Smooth muscle cell (in vitro differentiated cells): ENCODE measurements at regions not wholly inside any gene's neighbourhood (a gene's known extent, or its start where the extent isn't known, plus 50 kb on each side); places are given as distances from the start of the nearest gene placed in this dataset.

Experiments used
- DNase-seq: peaks from one replicate; lab custom pipeline; 2025; ENCODE audit not compliant: unreplicated experiment; lab: John Stamatoyannopoulos, UW
- H2AFZ ChIP-seq: fragments of 200-600 bp; sonication (generic); 2 replicates; pipeline ENCODE4 v1.6.0; 2016; ENCODE audit warnings: antibody characterized with exemption, low read depth, mild to moderate bottlenecking
- H3F3A ChIP-seq: fragments of 200-600 bp; sonication (generic); 2 replicates; pipeline ENCODE4 v1.6.0; 2017; ENCODE audit warnings: antibody characterized with exemption, low read depth
- H3K27ac ChIP-seq: fragments of 200-600 bp; sonication (generic); 2 replicates; pipeline ENCODE4 v1.5.1; 2016; ENCODE audit warnings: low read depth, mild to moderate bottlenecking
- H3K27me3 ChIP-seq: fragments of 200-600 bp; sonication (generic); 2 replicates; pipeline ENCODE4 v1.6.1; 2016; ENCODE audit warnings: low read depth, mild to moderate bottlenecking
- H3K36me3 ChIP-seq: fragments of 200-600 bp; sonication (generic); 2 replicates; pipeline ENCODE4 v1.5.1; 2016; ENCODE audit warnings: low read depth
- H3K4me1 ChIP-seq: fragments of 200-600 bp; sonication (generic); 2 replicates; pipeline ENCODE4 v1.5.1; 2016; ENCODE audit warnings: low read depth
- H3K4me2 ChIP-seq: fragments of 200-600 bp; sonication (generic); 2 replicates; pipeline ENCODE4 v1.6.0; 2016; ENCODE audit warnings: mild to moderate bottlenecking
- H3K4me3 ChIP-seq: fragments of 200-600 bp; sonication (generic); 2 replicates; pipeline ENCODE4 v1.5.1; 2016; ENCODE audit warnings: mild to moderate bottlenecking
- H3K79me2 ChIP-seq: fragments of 200-600 bp; sonication (generic); 2 replicates; pipeline ENCODE4 v1.6.0; 2016; ENCODE audit warnings: low read depth, mild to moderate bottlenecking
- H3K9ac ChIP-seq: fragments of 200-600 bp; sonication (generic); 2 replicates; pipeline ENCODE4 v1.6.0; 2016; ENCODE audit warnings: low read depth
- H3K9me3 ChIP-seq: fragments of 200-600 bp; sonication (generic); replicated peaks from 2 replicates; pipeline ENCODE4 v1.5.1; 2016; ENCODE audit warnings: low read depth
- H4K20me1 ChIP-seq: fragments of 200-600 bp; sonication (generic); 2 replicates; pipeline ENCODE4 v1.6.0; 2016; ENCODE audit warnings: low read depth
- WGBS: methylation state at CpG from one replicate; pipeline ENCODE4 v1.1.7; 2016; ENCODE audit warnings: low lambda C conversion rate; 5-methylcytosine and 5-hydroxymethylcytosine counted together
- TF ChIP-seq, protein P1 (sequence below): fragments of 200-600 bp; sonication (generic); IDR thresholded peaks from 2 replicates; pipeline ENCODE4 v1.5.1; 2017; ENCODE audit warnings: borderline replicate concordance, mild to moderate bottlenecking, antibody characterized with exemption; ENCODE audit not compliant: insufficient read depth, poor library complexity, severe bottlenecking

DNA sequence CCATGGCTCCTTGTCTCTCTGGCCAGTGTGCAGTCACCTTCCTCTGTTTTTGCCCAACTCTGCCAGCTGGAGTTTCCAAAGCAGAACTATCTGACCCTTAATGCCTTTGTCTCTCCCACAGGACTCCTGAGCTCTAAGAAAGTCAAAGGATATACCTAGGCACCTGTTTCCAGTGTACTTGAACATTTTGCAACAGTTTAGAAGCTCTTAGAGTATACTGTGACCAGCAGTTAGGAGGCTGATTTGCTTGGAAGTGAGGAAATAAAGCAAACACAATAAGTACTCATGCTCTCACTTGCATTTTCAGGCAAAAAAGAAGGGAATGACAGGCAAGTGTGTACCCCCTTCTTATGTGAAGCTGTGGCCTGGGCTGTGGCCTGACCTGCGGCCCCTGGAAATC is 204.3 kb upstream of the PLET1 start:
- Histone ChIP-seq H4K20me1 (no peaks in the 10 kb centered on the region), H3F3A (no peaks in the 10 kb centered on the region), H3K9ac (no peak overlapping the region), H3K27ac (no peak overlapping the region), H3K9me3 (no peaks in the 10 kb centered on the region), H3K4me1 (no peaks in the 10 kb centered on the region), H3K4me2 (no peak overlapping the region), H2AFZ (no peak overlapping the region), H3K36me3 (no peaks in the 10 kb centered on the region), H3K27me3 (peaks cover 6% of the 10 kb centered on the region), H3K79me2 (no peaks in the 10 kb centered on the region), H3K4me3 (no peak overlapping the region)
- no peak for DNase-seq
- WGBS: 88% methylated on average over 1 of the region's 1 CpG
- TF ChIP-seq, protein P1, sequence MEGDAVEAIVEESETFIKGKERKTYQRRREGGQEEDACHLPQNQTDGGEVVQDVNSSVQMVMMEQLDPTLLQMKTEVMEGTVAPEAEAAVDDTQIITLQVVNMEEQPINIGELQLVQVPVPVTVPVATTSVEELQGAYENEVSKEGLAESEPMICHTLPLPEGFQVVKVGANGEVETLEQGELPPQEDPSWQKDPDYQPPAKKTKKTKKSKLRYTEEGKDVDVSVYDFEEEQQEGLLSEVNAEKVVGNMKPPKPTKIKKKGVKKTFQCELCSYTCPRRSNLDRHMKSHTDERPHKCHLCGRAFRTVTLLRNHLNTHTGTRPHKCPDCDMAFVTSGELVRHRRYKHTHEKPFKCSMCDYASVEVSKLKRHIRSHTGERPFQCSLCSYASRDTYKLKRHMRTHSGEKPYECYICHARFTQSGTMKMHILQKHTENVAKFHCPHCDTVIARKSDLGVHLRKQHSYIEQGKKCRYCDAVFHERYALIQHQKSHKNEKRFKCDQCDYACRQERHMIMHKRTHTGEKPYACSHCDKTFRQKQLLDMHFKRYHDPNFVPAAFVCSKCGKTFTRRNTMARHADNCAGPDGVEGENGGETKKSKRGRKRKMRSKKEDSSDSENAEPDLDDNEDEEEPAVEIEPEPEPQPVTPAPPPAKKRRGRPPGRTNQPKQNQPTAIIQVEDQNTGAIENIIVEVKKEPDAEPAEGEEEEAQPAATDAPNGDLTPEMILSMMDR: no peak

DNA sequence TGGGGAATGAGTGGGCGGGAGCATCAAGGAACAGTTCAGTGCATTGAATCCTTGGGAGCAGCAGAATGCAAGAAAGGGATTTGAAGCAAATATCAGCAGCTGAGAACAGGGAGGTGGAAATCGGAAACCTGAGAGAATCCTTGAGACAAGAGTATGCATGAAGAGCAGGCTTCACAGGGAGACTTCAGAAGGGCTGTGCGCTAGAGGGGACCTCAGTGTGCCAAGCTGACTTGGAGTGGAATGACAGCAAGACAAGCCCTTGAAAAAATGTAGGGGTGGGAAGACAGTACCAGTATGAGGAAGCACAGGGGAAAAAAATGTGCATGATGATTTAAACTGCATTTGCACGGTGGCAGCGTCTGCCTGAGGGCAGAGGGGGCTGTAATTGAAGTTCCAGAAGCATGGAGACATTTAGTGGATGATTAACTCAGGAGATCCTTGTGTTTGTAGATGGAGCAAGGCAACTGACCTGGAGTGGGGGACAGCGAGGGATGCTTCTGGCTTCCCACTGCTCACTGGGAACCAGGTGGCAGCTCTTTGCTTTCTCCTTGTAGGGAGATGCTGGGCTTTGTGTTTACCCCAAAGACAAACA is 204.9 kb upstream of the PLET1 start:
- Histone ChIP-seq H3K4me1 (no peaks in the 10 kb centered on the region), H3F3A (no peaks in the 10 kb centered on the region), H4K20me1 (no peaks in the 10 kb centered on the region), H3K9me3 (no peaks in the 10 kb centered on the region), H3K4me3 (no peak overlapping the region), H3K36me3 (no peaks in the 10 kb centered on the region), H2AFZ (no peak overlapping the region), H3K4me2 (no peak overlapping the region), H3K9ac (no peak overlapping the region), H3K27me3 (peaks cover 12% of the 10 kb centered on the region), H3K79me2 (no peaks in the 10 kb centered on the region), H3K27ac (no peak overlapping the region)
- TF ChIP-seq, protein P1: no peak
- no peak for DNase-seq
- whole genome bisulfite sequencing: 83% methylated on average over 6 of the region's 6 CpGs

- peaks cover 31% of the 10 kb centered on the region for H3K27me3 ChIP-seq
- H3K36me3 ChIP-seq: no peaks in the 10 kb centered on the region
- no peaks in the 10 kb centered on the region for H3K4me1 ChIP-seq
- no peak overlapping the region for H3K4me3 ChIP-seq
- H3K9ac ChIP-seq: no peak overlapping the region
- H4K20me1 ChIP-seq: no peaks in the 10 kb centered on the region
- no peaks in the 10 kb centered on the region for H3F3A ChIP-seq
- no peak overlapping the region for H3K27ac ChIP-seq
- TF ChIP-seq, protein P1: no peak
- no peaks in the 10 kb centered on the region for H3K9me3 ChIP-seq
- no peak overlapping the region for H3K4me2 ChIP-seq
- H2AFZ ChIP-seq: no peak overlapping the region
- no peak for DNase-seq
- no peaks in the 10 kb centered on the region for H3K79me2 ChIP-seq
- 95% methylated on average over 3 of the region's 3 CpGs for WGBS
These were observed 207.1 kb upstream of the PLET1 start for GRCh38 chr11:112467721-112468120.

GRCh38 chr11:112469376-112469775 is 208.7 kb upstream of the PLET1 start:
- TF ChIP-seq, protein P1: no peak
- H2AFZ ChIP-seq: no peak overlapping the region
- no peaks in the 10 kb centered on the region for H3K79me2 ChIP-seq
- no peak overlapping the region for H3K4me2 ChIP-seq
- peaks cover 47% of the 10 kb centered on the region for H3K27me3 ChIP-seq
- no peak overlapping the region for H3K9ac ChIP-seq
- WGBS: 86% methylated on average over 4 of the region's 4 CpGs
- no peaks in the 10 kb centered on the region for H3F3A ChIP-seq
- no peaks in the 10 kb centered on the region for H3K36me3 ChIP-seq
- no peaks in the 10 kb centered on the region for H3K9me3 ChIP-seq
- H3K4me1 ChIP-seq: no peaks in the 10 kb centered on the region
- no peak overlapping the region for H3K27ac ChIP-seq
- no peak overlapping the region for H3K4me3 ChIP-seq
- DNase-seq: no peak
- H4K20me1 ChIP-seq: no peaks in the 10 kb centered on the region
